Neural cell (in vitro differentiated cells): ENCODE measurements at regions not wholly inside any gene's neighbourhood (a gene's known extent, or its start where the extent isn't known, plus 50 kb on each side); places are given as distances from the start of the nearest gene placed in this dataset.

ENCODE experiments used
- H2AFZ ChIP-seq: fragments of 200-600, 300-800 bp; sonication (generic), shearing (Covaris generic); 2 replicates; pipeline ENCODE4 v1.6.0; 2014; ENCODE audit warnings: low read depth, mild to moderate bottlenecking, antibody characterized with exemption, low read length, moderate library complexity
- H3F3A ChIP-seq: fragments of 200-600 bp; shearing (Covaris generic); 2 replicates; pipeline ENCODE4 v1.6.1; 2016; ENCODE audit warnings: mild to moderate bottlenecking, moderate library complexity, mixed read lengths, antibody characterized with exemption, low read length; ENCODE audit not compliant: insufficient read depth, poor library complexity, severe bottlenecking
- H3K27ac ChIP-seq: fragments of 200-600, 300-800 bp; sonication (generic), shearing (Covaris generic); 2 replicates; pipeline ENCODE4 v1.5.1; 2014; ENCODE audit warnings: mild to moderate bottlenecking, low read length, moderate library complexity
- H3K27me3 ChIP-seq: fragments of 300-800, 200-600 bp; sonication (generic), shearing (Covaris generic); 2 replicates; pipeline ENCODE4 v1.6.0; 2014; ENCODE audit warnings: mild to moderate bottlenecking, low read depth, low read length, moderate library complexity; ENCODE audit not compliant: insufficient read depth
- H3K36me3 ChIP-seq: fragments of 300-800, 200-600 bp; sonication (generic), shearing (Covaris generic); 2 replicates; pipeline ENCODE4 v1.5.1; 2014; ENCODE audit warnings: mild to moderate bottlenecking, antibody characterized with exemption, low read length, moderate library complexity; ENCODE audit not compliant: insufficient read depth
- H3K4me2 ChIP-seq: fragments of 300-800, 200-600 bp; sonication (generic), shearing (Covaris generic); 2 replicates; pipeline ENCODE4 v1.6.0; 2014; ENCODE audit warnings: mild to moderate bottlenecking, low read length
- H3K4me3 ChIP-seq: fragments of 300-800, 200-600 bp; sonication (generic), shearing (Covaris generic); 2 replicates; pipeline ENCODE4 v1.5.1; 2014; ENCODE audit warnings: mild to moderate bottlenecking, low read length, moderate library complexity
- H3K79me2 ChIP-seq: fragments of 200-600 bp; shearing (Covaris generic); replicated peaks from 2 replicates; pipeline ENCODE4 v1.6.0; 2014; ENCODE audit warnings: mild to moderate bottlenecking, low read length, moderate library complexity; ENCODE audit not compliant: insufficient read depth
- H3K9ac ChIP-seq: fragments of 300-800, 200-600 bp; sonication (generic), shearing (Covaris generic); 2 replicates; pipeline ENCODE4 v1.6.1; 2016; ENCODE audit warnings: mild to moderate bottlenecking, low read length, mixed read lengths
- H3K9me2 ChIP-seq: fragments of 200-600 bp; shearing (Covaris generic); 2 replicates; pipeline ENCODE4 v1.6.1; 2016; ENCODE audit warnings: mild to moderate bottlenecking, low read length, mixed read lengths; ENCODE audit not compliant: insufficient read depth
- H3K9me3 ChIP-seq: fragments of 200-600, 300-800 bp; sonication (generic), shearing (Covaris generic); 2 replicates; pipeline ENCODE4 v1.6.1; 2016; ENCODE audit warnings: mild to moderate bottlenecking, mixed run types, low read length, moderate library complexity, mixed read lengths
- H4K20me1 ChIP-seq: fragments of 200-600 bp; shearing (Covaris generic); 2 replicates; pipeline ENCODE4 v1.6.1; 2016; ENCODE audit warnings: mild to moderate bottlenecking, mixed run types; ENCODE audit not compliant: insufficient read depth
- EP300 ChIP-seq: fragments of 450-650 bp; conservative IDR thresholded peaks from 2 replicates; pipeline ENCODE4 v1.6.1; 2014; ENCODE audit warnings: antibody characterized with exemption, mild to moderate bottlenecking, moderate library complexity; ENCODE audit not compliant: poor library complexity, severe bottlenecking
- EZH2 ChIP-seq: fragments of 200-600, 300-800 bp; shearing (Covaris generic), sonication (generic); IDR thresholded peaks from 2 replicates; pipeline ENCODE4 v1.6.1; 2014; ENCODE audit warnings: antibody characterized with exemption, low read length, borderline replicate concordance, mild to moderate bottlenecking; ENCODE audit not compliant: insufficient read depth, poor library complexity, severe bottlenecking
- MXI1 ChIP-seq: fragments of 450-650 bp; conservative IDR thresholded peaks from 2 replicates; pipeline ENCODE4 v1.6.1; 2014; ENCODE audit warnings: antibody characterized with exemption, mild to moderate bottlenecking; ENCODE audit not compliant: poor library complexity, severe bottlenecking
- POLR2AphosphoS5 ChIP-seq: IDR thresholded peaks from 2 replicates; pipeline ENCODE4 v1.6.1; 2012
- RAD21 ChIP-seq: fragments of 450-650 bp; conservative IDR thresholded peaks from 2 replicates; pipeline ENCODE4 v1.6.1; 2014; ENCODE audit warnings: antibody characterized with exemption, mild to moderate bottlenecking, moderate library complexity
- SMC3 ChIP-seq: fragments of 450-650 bp; conservative IDR thresholded peaks from 2 replicates; pipeline ENCODE4 v1.6.1; 2014; ENCODE audit warnings: antibody characterized with exemption, mild to moderate bottlenecking, moderate library complexity; ENCODE audit not compliant: poor library complexity
- TAF1 ChIP-seq: IDR thresholded peaks from 2 replicates; pipeline ENCODE4 v1.6.1; 2012; ENCODE audit warnings: low read depth
- TF ChIP-seq, protein P1 (sequence below): fragments of 450-650 bp; IDR thresholded peaks from 2 replicates; pipeline ENCODE4 v1.5.1; 2014; ENCODE audit warnings: antibody characterized with exemption, mild to moderate bottlenecking, moderate library complexity; ENCODE audit not compliant: poor library complexity, severe bottlenecking
- TF ChIP-seq, protein P2 (sequence below): IDR thresholded peaks from 2 replicates; pipeline ENCODE4 v1.6.1; 2012; ENCODE audit warnings: borderline replicate concordance

DNA sequence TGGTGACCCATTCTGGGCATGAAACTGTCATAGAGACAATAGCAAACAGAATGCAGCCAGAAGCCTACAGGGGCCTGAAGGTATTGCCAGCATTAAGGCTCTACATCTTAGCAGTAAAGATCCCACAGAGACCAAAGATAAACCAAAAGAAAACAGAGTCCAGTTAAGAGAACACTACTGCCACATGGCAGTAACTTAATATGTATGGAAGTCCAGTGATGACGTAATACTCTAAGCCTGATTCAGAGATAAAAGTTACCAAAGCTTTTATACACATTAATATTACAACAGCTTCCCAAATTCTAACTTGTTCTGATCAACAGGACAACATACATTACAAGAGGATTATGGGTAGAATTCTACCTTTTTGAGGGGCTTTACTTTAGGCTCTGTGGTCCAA lies 371.5 kb downstream of the PRELID2 start:
- Histone ChIP-seq H3K4me2 (no peak overlapping the region), H3K27ac (no peak overlapping the region), H3K9ac (no peak overlapping the region), H4K20me1 (no peaks in the 10 kb centered on the region), H3K79me2 (no peaks in the 10 kb centered on the region), H3K4me3 (no peak overlapping the region), H3F3A (no peaks in the 10 kb centered on the region), H2AFZ (no peak overlapping the region), H3K9me2 (no peaks in the 10 kb centered on the region), H3K9me3 (no peaks in the 10 kb centered on the region), H3K36me3 (no peaks in the 10 kb centered on the region), H3K27me3 (no peaks in the 10 kb centered on the region)
- TF ChIP-seq MXI1 (no peak), POLR2AphosphoS5 (no peak), SMC3 (no peak), EZH2 (no peak), RAD21 (no peak), EP300 (no peak), TAF1 (no peak)
- TF ChIP-seq, protein P1, sequence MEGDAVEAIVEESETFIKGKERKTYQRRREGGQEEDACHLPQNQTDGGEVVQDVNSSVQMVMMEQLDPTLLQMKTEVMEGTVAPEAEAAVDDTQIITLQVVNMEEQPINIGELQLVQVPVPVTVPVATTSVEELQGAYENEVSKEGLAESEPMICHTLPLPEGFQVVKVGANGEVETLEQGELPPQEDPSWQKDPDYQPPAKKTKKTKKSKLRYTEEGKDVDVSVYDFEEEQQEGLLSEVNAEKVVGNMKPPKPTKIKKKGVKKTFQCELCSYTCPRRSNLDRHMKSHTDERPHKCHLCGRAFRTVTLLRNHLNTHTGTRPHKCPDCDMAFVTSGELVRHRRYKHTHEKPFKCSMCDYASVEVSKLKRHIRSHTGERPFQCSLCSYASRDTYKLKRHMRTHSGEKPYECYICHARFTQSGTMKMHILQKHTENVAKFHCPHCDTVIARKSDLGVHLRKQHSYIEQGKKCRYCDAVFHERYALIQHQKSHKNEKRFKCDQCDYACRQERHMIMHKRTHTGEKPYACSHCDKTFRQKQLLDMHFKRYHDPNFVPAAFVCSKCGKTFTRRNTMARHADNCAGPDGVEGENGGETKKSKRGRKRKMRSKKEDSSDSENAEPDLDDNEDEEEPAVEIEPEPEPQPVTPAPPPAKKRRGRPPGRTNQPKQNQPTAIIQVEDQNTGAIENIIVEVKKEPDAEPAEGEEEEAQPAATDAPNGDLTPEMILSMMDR: no peak
- TF ChIP-seq, protein P2, sequence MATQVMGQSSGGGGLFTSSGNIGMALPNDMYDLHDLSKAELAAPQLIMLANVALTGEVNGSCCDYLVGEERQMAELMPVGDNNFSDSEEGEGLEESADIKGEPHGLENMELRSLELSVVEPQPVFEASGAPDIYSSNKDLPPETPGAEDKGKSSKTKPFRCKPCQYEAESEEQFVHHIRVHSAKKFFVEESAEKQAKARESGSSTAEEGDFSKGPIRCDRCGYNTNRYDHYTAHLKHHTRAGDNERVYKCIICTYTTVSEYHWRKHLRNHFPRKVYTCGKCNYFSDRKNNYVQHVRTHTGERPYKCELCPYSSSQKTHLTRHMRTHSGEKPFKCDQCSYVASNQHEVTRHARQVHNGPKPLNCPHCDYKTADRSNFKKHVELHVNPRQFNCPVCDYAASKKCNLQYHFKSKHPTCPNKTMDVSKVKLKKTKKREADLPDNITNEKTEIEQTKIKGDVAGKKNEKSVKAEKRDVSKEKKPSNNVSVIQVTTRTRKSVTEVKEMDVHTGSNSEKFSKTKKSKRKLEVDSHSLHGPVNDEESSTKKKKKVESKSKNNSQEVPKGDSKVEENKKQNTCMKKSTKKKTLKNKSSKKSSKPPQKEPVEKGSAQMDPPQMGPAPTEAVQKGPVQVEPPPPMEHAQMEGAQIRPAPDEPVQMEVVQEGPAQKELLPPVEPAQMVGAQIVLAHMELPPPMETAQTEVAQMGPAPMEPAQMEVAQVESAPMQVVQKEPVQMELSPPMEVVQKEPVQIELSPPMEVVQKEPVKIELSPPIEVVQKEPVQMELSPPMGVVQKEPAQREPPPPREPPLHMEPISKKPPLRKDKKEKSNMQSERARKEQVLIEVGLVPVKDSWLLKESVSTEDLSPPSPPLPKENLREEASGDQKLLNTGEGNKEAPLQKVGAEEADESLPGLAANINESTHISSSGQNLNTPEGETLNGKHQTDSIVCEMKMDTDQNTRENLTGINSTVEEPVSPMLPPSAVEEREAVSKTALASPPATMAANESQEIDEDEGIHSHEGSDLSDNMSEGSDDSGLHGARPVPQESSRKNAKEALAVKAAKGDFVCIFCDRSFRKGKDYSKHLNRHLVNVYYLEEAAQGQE: no peak

DNA sequence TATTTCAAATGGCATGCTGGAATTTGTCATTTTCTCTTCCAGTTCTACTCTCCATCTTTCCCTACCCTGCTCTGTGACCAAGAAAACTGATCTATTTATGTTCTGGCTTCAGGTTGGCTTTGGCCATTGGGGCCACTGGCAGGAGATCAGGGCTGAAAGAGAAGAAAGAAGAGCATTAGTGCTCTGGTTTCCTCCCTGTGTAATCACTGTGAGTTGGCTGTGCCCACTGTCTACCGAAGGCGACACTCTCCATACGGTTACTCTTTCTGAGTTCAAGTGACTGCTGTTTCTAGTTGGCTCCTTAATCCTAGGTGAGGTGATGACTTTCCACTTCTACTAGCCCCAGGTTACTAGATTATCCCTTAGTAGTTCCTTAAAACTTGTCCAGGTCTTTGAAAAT lies 372.6 kb downstream of the PRELID2 start:
- no peaks in the 10 kb centered on the region for H4K20me1 ChIP-seq
- no peaks in the 10 kb centered on the region for H3K9me2 ChIP-seq
- no peaks in the 10 kb centered on the region for H3K79me2 ChIP-seq
- H3K4me3 ChIP-seq: no peak overlapping the region
- no peaks in the 10 kb centered on the region for H3K27me3 ChIP-seq
- H3K9me3 ChIP-seq: no peaks in the 10 kb centered on the region
- TF ChIP-seq EP300: no peak
- TF ChIP-seq, protein P2: no peak
- TF ChIP-seq RAD21: no peak
- no peak for TF ChIP-seq EZH2
- TF ChIP-seq, protein P1: no peak
- no peak for TF ChIP-seq SMC3
- no peak for TF ChIP-seq MXI1
- TF ChIP-seq POLR2AphosphoS5: no peak
- TF ChIP-seq TAF1: no peak
- no peak overlapping the region for H2AFZ ChIP-seq
- no peak overlapping the region for H3K4me2 ChIP-seq
- H3K36me3 ChIP-seq: no peaks in the 10 kb centered on the region
- no peaks in the 10 kb centered on the region for H3F3A ChIP-seq
- no peak overlapping the region for H3K9ac ChIP-seq
- H3K27ac ChIP-seq: no peak overlapping the region
